ENCODE measurements at regions not wholly inside any gene's neighbourhood (a gene's known extent, or its start where the extent isn't known, plus 50 kb on each side); places are given as distances from the start of the nearest gene placed in this dataset.

DNA sequence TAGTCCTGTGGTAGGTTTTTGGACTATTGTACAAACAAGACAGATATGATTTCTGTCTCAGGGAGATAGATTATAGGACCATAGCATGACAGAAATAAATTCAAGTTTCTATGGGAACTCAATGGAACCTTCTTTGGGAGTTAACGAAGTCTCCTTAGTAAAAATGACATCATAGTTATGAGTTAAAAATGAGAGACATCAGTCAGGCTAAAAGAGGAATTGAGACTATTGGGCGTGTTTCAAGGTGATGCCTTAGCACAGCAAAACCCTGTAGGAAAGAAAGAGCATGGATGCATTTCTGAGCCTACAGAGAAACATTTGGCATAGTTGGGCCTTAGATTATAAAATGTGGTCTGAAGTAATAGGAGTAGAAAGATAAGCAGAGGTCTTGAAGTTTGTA, 1909.1 kb upstream of the PCDH7 start:
- H3K4me3 ChIP-seq, result no peak overlapping the region
- no peak for TF ChIP-seq CTCF (IDR thresholded peaks at IDR 0.05)
- peaks cover 12% of the 10 kb centered on the region for H3K9me3 ChIP-seq
- DNase-seq (no peak), ATAC-seq (no peak)
- no peaks in the 10 kb centered on the region for H3K4me1 ChIP-seq (ENCODE audit: low read depth)
- H3K36me3 ChIP-seq (ENCODE audit: low read depth), result no peaks in the 10 kb centered on the region
- intact Hi-C loops (cut with DNase I, micrococcal nuclease), result no loop called here

DNA sequence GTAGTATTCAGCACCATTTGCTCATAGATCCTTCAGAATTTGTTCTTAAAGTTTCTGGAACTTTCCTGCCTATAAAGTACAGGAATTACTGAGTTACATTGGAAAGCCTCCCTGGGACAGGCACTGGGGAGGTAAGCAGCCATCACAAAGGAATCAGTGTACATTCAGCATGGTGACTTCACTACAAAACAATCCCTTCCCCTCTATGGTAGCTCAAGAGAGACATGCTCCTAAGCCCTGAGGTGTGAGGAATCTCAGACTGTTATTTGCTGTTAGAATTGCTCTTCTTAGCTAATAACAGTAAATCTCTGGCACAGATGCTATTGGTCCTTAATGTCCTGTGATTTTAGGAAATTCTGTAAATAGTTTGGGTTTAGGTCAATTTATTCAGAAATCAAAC, 1898.0 kb upstream of the PCDH7 start:
- Histone ChIP-seq H3K9me3 (peaks cover 9% of the 10 kb centered on the region), H3K4me1 (ENCODE audit: low read depth) (no peaks in the 10 kb centered on the region), H3K4me3 (no peak overlapping the region), H3K36me3 (ENCODE audit: low read depth) (no peaks in the 10 kb centered on the region)
- DNase-seq (no peak), ATAC-seq (no peak)
- intact Hi-C loops (cut with DNase I, micrococcal nuclease), result no loop called here
- TF ChIP-seq CTCF (IDR thresholded peaks at IDR 0.05), result no peak

- peaks cover 13% of the 10 kb centered on the region for H3K9me3 ChIP-seq
- no peak for ATAC-seq
- no peak for DNase-seq
- TF ChIP-seq CTCF (IDR thresholded peaks at IDR 0.05), result no peak
- intact Hi-C loops (cut with DNase I, micrococcal nuclease), result no loop called here
- no peaks in the 10 kb centered on the region for H3K4me1 ChIP-seq (ENCODE audit: low read depth)
- H3K36me3 ChIP-seq (ENCODE audit: low read depth), result no peaks in the 10 kb centered on the region
- no peak overlapping the region for H3K4me3 ChIP-seq
These were observed 1892.3 kb upstream of the PCDH7 start for GRCh38 chr4:28827866-28828265.

DNA sequence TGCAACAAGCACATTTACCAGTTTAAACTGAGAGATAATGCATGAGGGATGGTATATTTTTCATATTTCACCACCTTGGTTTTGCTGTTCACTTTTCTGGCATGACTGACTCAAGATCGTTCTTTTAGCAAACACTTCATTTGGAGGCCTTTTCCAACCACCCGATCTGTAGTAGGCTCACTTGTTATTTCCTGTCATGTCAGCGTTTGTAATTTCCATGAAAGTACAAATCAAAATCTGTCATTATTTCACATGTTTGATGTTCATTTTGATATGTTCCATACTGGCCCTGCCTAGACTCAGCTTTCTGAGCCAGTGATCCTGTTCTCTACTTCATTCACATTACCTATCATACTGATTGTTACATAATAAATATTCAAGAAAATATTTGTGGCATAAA, 1888.3 kb upstream of the PCDH7 start:
- no peak for ATAC-seq
- DNase-seq, result no peak
- no peak overlapping the region for H3K4me3 ChIP-seq
- no peaks in the 10 kb centered on the region for H3K36me3 ChIP-seq (ENCODE audit: low read depth)
- peaks cover 8% of the 10 kb centered on the region for H3K9me3 ChIP-seq
- no peak for TF ChIP-seq CTCF (IDR thresholded peaks at IDR 0.05)
- no peaks in the 10 kb centered on the region for H3K4me1 ChIP-seq (ENCODE audit: low read depth)
- intact Hi-C loops (cut with DNase I, micrococcal nuclease), result no loop called here

GRCh38 chr4:28832444-28832843, 1887.7 kb upstream of the PCDH7 start:
- DNase-seq (no peak), ATAC-seq (no peak)
- intact Hi-C loops (cut with DNase I, micrococcal nuclease), result no loop called here
- peaks cover 8% of the 10 kb centered on the region for H3K9me3 ChIP-seq
- TF ChIP-seq CTCF (IDR thresholded peaks at IDR 0.05), result no peak
- H3K4me1 ChIP-seq (ENCODE audit: low read depth), result no peaks in the 10 kb centered on the region
- H3K36me3 ChIP-seq (ENCODE audit: low read depth), result no peaks in the 10 kb centered on the region
- no peak overlapping the region for H3K4me3 ChIP-seq

GRCh38 chr4:28834120-28834519, 1886.0 kb upstream of the PCDH7 start:
- Histone ChIP-seq H3K9me3 (peaks cover 11% of the 10 kb centered on the region), H3K36me3 (ENCODE audit: low read depth) (no peaks in the 10 kb centered on the region), H3K4me1 (ENCODE audit: low read depth) (no peaks in the 10 kb centered on the region), H3K4me3 (no peak overlapping the region)
- intact Hi-C loops (cut with DNase I, micrococcal nuclease), result no loop called here
- no peak for ATAC-seq
- DNase-seq, result no peak
- TF ChIP-seq CTCF (IDR thresholded peaks at IDR 0.05), result no peak

Measured in mucosa of descending colon (tissue), 3 donors.